GOT3 (cell line): ENCODE measurements at regions not wholly inside any gene's neighbourhood (a gene's known extent, or its start where the extent isn't known, plus 50 kb on each side); places are given as distances from the start of the nearest gene placed in this dataset.
"Not testable (repeated sequence)": the region's sequence is repeated elsewhere in the genome, so short reads cannot be mapped to it uniquely, and the experiment has no call there.

Experiments used
- DNase-seq: peaks from one replicate; lab custom pipeline; 2025; ENCODE audit warnings: mixed read lengths; lab: John Stamatoyannopoulos, UW

DNA sequence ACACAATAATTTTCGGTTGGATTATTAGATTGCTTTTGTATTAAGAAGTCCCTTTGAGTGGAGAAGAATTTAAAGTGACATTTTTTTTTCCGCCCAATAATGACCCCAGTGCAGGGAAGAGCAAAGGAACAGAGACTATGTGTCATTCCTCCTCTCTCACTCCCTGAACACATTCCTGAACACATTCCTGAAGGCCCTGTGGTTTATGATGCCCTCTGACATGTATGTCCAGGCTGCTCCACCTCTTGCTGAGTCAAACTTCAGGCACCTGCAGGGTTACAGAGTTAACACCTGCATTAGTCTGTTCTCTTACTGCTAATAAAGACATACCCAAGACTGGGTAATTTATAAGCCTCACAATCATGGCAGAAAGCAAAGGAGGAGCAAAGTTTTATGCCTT is 704.0 kb upstream of the LRRN3 start:
- DNase-seq: no peak

DNA sequence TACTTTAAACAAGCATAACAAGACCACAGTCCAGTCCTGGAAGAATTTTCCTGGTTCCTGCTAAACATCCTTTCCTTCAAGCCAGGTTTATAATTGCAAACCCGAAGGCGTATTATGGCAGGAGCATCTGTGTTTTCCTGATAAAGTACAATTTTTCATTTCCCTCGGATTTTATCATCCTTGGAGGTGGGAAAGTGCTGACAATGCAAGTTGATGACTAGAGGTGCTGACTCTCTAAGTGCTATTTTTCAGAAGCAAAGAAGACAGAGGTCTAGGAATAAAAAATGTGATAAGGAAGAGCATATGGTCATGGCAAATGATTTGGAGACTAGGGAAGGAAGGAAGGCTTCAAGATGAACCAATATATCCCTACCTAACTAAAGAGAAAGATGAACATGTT is 703.2 kb upstream of the LRRN3 start:
- no peak for DNase-seq

DNA sequence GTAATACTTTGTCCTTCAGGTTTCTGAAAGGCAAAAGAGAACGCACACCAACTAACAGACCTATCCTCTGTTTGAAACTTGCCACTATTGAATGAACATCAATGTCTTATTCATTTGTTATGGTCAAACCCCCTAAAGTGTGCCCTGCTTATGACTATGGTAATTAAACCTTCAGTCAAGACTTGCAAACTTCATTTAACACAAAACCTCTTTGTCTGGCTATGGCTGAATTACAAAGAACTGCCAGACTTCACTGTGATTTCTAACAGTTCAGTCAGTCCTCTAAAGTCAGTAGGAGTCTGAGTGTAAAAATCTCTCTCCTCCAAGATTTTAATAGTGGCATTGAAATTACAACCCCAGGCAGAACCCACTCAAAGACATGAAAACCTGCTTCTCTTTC is 702.5 kb upstream of the LRRN3 start:
- DNase-seq: no peak

DNA sequence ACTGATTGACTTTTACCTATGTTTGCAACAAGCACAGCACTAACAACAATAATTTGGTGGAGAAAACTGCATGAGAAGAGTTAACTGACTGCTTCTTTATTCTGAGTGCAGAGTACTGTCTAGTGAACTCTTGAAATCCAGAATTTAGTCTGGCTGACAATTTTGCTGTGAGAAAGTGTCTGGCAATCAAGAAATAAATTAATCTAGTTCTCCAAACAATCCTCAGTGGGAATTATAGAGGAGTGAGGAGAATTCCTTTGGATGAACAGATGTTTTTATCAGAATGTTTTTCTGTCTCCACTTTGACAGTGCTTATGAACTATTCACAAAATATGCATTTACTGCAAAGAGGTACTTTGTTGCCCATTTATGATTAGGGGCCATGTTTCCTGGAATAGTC is 694.9 kb upstream of the LRRN3 start:
- DNase-seq: no peak

DNA sequence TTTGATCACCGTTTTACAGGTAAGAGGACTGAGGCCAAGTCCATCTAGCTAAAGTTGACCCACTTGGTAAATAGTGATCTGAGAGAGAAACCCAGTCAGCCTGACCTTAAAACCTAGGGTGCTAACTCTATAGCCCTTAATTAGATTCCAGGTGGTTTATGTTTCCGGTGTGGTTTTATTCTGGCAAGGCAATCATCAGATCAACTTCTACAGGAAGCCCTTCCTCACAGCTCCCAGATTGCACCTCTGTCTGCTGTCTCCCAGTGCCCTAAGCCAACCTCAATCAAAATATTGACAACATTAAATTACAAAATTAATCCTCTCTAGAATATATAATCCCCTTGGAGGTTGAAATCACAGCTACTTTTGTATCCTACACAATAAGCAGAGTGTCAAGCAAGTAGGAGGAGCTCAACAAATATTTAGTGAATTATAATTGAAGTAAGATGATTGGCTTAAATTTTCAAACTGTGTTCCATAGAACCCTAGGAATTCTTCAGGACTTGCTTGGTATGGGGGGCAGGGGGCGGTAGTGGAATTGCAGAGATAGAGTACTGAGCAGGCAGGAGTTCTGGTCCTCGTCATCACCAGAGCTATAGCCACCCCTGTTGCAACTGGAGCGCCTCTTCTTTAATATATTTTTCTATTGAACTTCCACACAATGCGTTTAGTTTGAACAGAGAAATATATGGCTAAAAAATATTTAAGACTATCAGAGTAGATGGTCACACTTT is 692.8 kb upstream of the LRRN3 start:
- DNase-seq: no peak

DNA sequence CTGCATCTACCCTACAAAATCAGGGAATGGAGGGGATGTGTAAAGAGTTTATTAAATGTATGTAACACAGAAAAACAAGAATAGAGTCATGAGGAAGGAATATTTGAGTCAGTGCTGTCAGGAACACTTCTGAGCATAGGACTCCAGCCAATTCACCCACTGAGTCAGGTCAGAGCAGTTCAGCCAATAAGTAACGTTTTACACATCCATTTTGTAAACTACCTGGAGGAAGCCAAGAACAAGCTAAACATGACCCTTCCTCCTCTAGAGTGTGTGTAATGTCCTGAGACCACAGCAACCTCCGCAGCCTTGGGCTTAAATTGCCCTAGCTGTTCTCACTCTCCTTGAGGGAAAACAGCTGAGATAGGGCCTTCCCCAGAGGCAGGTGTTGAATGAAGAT is 691.5 kb upstream of the LRRN3 start:
- no peak for DNase-seq

DNA sequence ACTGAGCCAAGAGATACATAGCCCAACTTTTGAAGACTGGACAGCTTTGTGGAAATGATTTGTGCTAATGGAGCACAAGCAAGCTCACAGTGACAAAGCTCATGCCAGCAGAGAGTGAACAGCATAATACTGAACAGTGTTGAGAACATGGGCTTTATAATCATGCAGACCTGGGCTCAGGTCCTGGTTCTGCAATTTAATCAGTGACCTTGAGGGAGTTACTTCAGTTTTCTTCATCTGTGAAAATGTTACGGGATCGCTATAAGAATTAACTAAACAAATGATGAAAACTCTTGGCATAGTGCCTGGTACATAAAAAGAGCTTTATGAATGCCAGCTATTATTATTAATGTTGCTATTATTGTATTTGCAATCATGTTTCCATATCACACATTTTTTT is 690.5 kb upstream of the LRRN3 start:
- DNase-seq: no peak

DNA sequence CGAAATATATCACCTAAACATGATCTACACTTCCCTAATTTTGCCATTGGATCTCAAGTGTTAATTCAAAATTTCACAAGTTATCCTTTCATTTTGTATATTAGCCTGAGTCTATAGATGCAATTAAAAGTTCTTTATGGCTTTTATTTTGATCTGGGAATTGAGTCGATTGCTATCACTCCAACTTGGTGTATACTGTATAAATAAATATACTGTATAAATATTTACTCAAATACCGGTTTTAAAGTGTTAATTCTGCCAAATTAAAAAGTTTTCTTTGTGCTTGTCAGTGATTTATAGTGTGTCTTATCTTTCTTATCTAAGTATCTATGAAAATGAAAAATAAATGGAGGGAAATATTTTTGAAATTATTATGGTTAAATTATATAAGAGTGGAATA is 683.7 kb upstream of the LRRN3 start:
- no peak for DNase-seq

DNA sequence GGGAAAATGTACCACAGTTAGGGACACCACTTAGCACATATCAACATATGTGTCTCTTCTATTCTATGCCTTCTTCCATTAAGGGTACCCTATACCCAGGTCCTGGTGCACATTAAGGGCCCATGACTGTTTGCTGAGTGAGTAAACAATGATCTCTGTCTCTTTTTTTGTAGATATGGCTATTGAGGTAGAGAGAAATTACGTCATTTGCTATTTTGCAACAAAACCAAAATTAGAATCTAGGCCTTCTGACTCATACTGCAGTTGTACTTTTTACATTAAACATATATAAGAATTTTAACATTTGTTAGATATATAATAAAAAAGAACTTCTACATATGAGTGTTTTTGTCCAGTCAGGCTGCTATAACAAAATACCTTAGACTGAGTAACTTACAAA is 683.2 kb upstream of the LRRN3 start:
- no peak for DNase-seq

DNA sequence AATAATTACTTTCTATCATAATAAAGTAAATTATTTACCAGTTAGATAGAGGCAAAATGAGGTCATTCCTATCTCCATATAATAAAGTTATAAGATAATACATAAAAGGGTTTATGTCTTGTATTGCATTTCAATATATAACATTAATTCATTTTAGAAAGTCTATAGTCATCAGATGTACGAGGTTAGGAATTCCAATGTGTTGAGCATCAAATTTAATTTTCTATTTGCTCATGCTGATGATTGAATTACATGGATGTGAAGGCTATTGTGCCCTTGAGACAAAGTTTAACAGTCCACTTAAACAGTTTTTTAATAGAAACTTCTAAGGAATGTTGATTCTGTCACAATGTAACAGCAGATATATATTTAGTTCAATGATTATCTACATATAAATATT is 678.3 kb upstream of the LRRN3 start:
- no peak for DNase-seq

DNA sequence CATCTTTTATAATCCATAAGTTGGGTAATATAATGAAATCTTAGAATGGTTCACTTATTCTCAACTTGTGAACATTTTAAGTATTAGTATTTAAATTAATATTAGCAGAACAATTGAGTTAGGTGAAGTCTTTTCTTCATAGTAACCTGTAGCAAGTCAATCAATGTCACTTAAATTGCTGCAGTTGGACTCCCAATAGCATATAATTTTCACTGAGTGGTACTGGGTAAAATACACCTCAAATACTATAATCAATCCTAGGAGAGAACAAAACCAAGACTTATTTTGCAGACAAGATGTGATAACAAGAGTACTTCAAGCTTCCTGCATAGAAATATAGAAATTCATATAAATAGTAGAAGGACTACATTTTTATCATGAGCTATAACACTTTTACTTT is 677.9 kb upstream of the LRRN3 start:
- DNase-seq: no peak

DNA sequence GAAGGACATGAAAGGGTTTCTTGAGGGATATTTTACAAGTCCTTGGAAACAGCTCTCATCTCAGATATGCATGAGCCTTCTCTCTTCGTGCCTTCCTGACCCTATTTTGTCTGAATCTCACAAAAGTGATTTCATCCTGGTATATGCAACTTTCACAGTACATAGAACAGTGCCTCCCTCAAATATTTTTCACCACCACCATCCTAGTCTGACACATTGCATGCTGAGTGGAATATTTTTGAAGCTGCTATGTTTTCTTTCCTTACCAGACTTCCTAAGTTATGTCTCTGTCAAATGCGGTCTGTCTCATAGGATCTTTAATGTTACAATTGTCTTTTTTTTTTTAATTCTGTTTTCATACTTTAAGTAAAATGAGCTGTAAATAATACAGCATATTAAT is 673.3 kb upstream of the LRRN3 start:
- DNase-seq: no peak

DNA sequence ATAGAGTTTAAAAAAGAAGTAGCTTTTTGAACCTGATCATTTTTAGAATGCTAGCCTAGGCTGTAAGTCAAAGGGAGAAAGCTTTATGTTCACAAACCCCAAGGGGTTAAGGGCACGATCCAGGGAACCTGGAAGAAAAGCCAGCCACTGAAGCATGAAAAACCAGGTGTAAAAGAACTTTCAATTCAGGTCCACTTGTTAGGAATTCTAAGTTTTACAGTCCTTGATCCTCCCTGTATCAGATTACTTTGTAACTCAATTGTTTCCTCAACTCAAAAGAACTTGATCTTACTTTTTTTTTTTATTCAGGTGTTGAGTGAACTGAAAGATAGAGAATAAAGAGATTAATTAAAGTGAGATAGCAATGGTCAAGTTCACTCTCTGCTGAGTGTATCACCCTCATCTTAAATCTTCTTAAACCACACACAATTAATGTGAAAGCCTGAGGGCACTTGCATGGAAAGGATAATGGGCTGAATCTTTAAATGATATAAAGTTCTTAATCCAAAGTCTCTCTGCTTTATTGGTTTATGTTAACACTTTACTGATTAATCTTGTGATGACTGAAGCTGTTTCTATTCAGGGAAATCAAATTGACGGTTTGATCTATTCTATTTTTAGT is 672.2 kb upstream of the LRRN3 start:
- no peak for DNase-seq

DNA sequence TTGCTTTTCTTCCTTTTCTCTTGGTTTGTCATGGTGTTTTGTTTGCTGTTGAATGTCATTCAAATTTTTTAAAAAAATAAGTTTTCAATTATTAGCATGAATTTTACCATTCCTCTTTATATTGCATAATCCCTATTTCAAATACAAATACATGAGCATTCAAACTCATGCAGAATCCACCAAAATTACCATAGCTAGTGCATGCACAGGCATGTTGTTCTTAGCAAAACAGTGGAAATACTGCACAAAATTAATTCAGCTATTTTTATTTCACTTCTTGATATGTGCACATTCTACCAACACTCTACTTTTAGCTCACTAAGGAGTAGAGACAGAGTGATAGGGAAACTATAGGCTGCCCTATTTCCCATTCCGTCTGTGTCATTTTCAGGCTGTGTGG is 670.1 kb upstream of the LRRN3 start:
- DNase-seq: no peak

DNA sequence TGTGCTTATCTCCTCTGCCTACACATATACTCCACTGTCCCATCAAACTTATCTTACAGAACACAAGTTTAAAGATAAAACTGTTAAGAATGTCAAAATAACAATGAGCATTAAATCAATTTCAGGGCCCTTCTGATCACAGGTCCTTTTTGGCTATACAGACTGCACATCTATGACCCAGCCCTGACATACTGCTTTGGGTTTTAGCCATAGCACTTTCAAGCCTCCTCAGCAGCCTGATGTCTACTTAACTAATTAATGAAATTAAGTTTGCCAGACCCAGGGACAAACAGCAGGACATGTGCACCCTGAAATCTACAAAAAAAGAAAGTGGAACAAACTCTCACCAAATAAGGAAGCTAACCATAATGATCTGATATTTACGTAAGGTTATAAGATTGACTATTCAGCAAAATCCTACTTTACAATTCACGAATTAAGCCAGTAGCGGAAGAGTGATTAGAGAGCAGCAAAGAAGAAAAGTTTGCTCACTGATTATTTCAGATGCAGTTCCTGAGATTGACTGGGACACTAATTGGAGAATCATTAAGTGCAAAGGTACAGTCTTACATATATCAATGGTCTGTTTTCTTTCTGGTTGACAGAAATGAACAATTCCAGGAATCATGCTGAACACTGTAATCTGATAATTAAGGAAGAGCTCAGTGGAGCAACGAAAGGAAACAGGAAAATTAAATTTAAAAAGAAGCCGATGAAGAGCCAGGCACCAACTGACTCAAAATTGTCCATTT is 669.3 kb upstream of the LRRN3 start:
- no peak for DNase-seq

DNA sequence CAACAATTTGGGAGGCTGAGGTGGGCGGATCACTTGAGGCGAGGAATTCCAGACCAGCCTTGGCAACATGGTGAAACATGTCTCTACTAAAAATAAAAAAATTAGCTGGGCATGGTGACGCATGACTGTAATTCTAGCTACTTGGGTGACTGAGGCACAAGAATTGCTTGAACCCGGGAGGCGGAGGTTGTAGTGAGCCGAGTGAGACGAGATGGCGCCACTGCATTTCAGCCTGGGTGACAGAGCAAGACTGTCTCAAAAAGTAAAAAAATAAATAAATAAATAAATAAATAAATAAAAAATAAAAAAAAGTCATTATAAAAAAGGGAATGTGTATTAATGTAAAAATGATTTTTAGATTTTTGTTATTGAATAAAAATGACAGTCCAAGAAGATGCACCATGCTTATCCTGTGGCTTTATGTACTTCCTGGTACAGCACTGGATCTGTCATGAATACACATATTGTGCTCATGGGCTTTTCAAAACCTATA is 658.8 kb upstream of the LRRN3 start:
- DNase-seq: no peak

DNA sequence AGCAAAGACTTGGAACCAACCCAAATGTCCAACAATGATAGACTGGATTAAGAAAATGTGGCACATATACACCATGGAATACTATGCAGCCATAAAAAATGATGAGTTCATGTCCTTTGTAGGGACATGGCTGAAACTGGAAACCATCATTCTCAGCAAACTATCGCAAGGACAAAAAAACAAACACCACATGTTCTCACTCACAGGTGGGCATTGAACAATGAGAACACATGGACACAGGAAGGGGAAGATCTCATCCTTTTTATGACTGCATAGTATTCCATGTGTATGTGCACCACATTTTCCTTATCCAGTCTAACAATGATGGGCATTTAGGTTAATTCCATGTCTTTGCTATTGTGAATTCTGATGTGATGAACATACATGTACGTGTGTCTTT is 652.0 kb upstream of the LRRN3 start:
- DNase-seq: not testable (repeated sequence)

DNA sequence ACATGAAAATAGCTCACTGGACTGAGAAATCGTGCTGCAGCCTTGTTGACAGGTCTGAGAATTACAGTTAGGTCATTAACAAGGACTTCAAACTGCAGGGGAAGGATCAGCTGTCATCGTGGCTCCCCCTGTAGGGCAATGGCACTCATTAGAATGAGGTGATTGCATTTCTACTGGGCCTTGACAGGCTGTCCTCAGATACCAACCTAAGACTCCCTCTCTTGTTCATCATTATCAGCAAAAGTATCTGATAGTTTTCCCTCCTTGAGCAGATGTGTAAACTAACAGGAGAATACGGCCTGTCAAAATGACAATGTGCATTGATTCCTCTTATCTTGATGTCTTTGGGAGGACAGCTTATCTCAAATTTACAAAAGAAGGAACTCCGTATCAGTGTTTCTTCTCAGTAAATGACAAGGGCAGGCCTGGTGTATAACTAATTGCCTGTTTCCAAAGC is 648.5 kb upstream of the LRRN3 start:
- DNase-seq: no peak

DNA sequence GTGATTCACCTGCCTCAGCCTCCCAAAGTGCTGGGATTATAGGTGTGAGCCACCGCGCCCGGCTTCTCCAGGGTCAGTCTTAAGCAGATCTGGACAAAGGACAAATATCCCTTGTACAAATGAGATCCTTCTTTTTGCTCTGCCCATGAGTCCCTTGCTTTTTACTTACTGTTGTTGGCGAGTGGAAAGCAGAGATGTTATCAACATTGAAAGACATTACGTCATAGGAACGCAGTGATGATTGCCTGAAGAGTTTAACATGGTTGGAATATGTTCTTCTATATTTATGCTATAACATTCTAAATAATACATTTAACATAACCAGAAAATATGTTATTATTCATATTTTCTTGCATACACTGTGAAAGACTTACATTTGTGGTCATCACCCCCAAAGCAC is 644.3 kb upstream of the LRRN3 start:
- DNase-seq: no peak

DNA sequence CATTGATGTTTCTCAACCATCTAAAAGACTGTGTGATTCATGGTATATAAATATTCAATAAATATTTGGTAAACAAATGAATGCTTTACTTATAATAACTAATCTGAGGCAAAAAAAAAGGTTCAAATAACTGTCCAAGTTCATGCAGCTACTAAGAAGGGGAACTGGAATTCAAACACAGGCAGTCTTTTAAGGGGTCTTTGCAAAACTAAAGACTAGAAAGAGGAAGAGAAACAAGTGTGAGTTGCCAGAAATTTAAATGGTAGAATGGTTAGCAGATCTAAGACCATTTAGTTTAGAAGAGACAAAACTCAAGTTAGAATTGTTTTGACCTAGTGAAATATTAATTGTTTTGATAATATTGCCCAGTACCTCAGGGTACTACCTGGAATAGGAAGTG is 642.0 kb upstream of the LRRN3 start:
- no peak for DNase-seq

DNA sequence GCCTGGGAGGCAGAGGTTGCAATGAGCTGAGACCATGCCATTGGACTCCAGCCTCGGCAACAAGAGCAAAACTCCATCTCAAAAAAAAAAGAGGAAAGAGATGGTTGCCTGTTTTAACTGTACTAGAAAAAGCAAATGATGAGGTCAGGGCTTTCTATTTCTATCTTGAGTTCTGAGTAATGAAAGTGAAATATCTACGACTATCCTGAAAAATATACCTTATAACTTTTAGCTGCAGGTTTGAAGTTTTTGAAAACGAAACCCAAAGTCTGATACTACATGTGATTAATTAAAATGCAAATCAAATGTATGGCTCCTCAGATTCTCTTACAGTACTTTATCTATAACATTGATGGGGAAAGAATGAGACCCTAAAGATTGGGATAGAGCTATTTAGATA is 636.2 kb upstream of the LRRN3 start:
- DNase-seq: no peak

DNA sequence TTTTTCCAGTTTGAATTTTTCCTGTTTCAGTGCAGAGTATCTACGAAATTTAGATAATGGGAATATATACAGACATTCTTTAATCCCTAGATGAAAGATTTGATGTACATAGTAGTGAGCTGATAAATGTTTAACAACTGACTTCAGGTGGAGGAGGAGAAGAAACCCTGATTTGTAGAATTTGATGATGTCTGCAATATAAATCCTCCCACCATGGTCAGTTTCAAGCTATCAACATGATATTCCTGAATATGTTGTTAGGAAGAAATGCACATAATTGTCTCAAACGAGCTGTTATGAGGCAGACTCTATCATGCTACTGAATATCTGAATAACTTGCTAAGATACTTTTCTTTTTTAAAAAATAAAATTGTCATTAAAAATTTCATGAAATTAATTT is 629.3 kb upstream of the LRRN3 start:
- DNase-seq: no peak

DNA sequence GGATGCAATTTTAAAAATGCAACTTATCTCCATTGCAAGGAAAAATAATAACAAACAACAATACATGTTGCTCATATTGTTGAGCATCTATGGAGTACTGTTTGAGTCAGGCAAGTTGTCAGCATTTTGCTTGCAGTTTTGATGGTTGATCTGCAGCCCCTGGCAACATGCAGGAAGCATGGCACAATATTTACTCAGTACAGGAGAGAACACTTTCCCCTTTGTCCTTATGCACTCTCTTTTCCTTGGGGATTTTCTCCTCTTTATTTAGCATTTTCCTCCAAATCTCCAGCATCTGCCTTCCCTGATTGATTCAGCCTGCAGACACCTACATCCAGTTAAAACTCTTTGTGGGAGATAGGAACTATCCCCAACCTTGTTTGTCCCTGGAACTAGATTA is 620.5 kb upstream of the LRRN3 start:
- no peak for DNase-seq
